ENCODE measurements at regions not wholly inside any gene's neighbourhood (a gene's known extent, or its start where the extent isn't known, plus 50 kb on each side); places are given as distances from the start of the nearest gene placed in this dataset.
"Not testable (repeated sequence)": the region's sequence is repeated elsewhere in the genome, so short reads cannot be mapped to it uniquely, and the experiment has no call there.

- not testable (repeated sequence) for TF ChIP-seq EZH2 (IDR thresholded peaks at IDR 0.05; ENCODE audit: low read length); CTCF (optimal IDR thresholded peaks at IDR 0.05 in 1 of 3, IDR thresholded peaks at IDR 0.05 in 1 of 3, conservative IDR thresholded peaks at IDR 0.05 in 1 of 3; ENCODE audit: extremely low read depth in 1 of 3, insufficient read depth in 2 of 3, low read length in 3 of 3)
Observed at GRCh38 chr9:106203815-106204516, 509.6 kb downstream of the TMEM38B start.
